Dedifferentiated amniotic fluid mesenchymal stem cell (primary cell): ENCODE measurements at regions not wholly inside any gene's neighbourhood (a gene's known extent, or its start where the extent isn't known, plus 50 kb on each side); places are given as distances from the start of the nearest gene placed in this dataset.

Source experiments
- DNase-seq: peaks from one replicate; pipeline ENCODE4 v3.0.0-alpha.2; 2016; ENCODE audit errors: extremely low spot score

DNA sequence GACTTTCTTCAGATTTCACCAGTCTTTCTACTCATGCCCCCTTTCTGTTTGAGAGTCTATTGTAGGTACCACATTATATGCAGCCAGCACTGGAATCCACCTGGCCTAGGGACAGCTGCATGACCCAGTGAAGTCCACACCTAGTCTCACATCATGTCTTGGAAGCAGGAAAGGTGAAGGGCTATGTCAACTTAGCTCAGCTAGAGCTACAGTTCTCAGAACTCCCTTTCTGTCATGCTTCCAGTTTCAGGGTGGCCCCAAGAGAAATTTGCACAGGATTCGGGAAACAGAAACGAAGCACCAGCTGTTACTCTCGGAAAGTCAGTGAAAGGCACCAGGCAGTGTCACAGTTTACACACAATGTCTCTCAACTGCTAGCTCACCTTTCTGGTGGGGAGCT lies 51.6 kb upstream of the NLRP1 start:
- DNase-seq = no peak

DNA sequence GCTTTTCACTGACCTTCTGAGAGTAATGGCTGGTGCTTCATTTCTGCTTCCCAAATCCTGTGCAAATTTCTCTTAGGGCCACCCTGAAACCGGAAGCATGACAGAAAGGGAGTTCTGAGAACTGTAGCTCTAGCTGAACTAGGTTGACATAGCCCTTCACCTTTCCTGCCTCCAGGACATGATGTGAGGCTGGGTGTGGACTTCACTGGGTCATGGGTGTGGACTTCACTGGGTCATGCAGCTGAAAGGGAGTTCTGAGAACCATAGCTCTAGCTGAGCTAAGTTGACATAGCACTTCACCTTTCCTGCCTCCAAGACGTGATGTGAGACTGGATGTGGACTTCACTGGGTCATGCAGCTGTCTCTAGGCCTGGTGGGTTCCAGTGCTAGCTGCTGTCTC lies 54.3 kb upstream of the NLRP1 start:
- no peak for DNase-seq

DNA sequence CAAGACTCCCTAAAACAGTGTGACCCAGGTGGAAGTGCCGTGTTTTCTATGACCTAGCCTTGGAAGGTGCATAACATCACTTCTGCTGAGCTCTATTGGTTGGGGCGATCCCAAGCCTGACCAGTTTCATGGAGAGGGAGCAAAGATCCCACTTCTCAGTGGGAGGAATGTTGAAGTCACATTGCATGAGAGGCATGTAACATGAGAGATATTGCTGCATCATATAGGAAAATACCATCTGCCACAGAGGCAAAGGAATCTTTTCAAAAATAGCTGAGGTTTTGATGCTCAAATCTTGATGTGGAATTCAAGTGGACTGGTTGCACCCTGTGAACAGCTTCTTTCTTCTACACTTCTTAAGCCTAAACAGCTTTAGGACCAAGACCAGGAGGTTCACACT lies 56.4 kb upstream of the NLRP1 start:
- peak; percentile 67 for DNase-seq

DNA sequence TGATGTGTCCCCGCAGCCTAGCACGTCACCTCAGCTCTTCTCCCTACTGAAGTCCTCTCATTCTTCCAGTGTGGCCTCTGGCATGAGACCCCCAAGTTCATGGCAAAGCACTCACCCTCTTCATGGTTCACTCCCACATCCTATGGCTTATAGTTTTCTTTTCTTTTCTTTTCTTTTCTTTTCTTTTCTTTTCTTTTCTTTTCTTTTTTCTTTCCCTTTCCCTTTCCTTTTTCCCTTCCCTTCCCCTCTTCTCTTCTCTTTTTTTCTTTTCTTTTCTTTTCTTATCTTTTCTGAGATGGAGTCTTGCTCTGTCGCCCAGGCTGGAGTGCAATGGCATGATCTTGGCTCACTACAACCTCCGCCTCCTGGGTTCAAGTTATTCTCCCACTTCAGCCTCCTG lies 58.4 kb upstream of the NLRP1 start:
- no peak for DNase-seq

DNA sequence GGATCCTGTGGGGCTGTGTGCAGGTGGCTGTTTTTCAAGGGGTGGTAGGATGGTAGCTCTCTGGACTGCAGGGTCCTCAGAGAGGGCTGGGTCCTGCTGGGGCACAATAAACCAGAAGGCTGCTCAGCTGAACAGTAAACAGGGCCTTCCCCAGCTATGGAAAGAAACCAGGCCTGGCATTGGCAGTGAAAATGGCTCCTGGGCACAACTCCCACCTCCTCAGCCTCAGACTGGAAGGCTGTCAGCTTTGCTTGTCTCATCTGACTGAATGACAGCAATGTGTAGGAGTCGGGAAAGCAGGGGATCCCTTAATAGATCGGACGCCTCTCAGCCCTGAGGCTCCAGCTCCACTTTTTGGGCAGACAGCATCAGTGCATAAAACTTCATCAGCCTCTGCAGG lies 59.8 kb upstream of the NLRP1 start:
- DNase-seq = no peak

DNA sequence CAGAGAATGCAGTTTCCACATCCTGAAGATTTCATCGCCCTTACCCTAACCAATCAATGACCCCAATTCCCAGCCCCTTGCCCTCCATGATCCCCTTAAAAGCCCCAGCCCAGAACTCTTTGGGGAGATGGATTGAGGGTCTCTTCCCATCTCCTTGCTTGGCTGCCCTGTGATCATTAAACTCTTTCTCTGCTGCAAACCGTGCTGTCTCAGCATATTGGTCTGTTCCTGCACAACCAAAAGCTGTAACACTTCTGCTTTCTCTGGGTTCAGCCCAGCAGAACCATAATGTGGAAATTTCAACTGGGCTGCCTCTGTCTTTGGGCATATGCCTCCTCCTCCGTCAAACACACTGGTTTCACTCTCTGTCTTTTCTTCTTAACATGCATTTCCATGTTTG lies 67.0 kb upstream of the NLRP1 start:
- DNase-seq = no peak

DNA sequence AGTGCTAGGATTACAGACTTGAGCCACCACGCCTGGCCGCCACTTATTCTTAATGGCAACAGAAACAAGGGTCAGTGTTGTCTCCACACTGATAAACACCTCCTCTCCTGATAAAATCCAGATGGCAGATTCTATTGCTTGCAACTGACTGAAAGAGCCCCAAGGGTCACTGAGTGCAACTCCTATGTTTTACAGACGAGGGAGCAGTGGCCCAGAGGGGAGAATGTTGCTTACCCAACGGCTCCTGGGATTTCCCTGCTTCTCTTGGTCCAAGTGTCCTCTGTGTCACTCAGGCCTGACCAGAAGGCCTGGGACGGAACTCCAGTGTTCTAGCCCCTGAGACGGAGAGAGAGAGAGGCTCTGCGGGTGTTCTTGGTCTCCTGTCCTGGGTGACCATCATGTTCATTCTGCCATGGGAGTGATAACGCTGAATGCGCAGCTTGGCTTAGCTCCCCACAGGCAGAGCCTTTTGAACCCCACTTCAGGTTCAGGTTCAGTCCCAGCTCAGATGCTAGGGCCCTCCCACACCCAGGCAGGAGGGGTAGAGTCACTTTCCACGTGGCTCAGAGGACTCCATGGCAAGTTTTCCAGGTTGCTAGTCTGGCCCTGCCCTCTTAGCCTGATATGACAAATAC lies 77.3 kb upstream of the NLRP1 start:
- DNase-seq = no peak

DNA sequence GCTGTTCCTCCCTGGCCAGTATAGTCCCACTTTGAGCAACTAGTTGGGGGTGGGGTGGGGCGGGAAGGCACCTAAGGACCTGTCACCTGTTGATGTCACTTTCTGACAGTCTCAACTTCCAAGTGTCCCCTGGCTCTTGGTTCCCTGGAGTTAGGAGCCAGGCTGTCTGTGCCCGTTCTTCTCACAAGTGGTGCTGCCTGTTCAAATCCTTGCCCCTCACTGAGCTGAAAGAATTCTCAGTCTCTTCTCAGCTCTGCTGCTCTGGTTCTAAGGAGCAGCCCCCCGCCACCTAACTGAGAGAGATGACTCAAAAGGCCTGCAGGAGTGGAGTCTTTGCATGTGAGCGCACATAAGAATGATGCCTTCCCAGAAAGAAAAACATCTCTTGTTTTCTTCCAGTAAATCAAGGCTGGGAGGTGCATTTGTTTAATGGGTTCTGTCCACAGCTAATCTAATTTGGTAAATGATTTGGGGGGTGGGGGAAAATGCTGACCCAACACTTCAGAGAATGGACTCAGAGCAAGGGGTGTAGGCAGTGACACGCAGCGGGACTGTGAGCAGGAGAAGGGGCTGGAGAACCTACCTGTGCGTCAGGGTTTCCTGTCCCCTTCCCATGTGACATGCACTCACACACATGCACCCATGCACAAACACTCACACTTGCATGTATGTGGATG lies 78.2 kb upstream of the NLRP1 start:
- DNase-seq = no peak

DNA sequence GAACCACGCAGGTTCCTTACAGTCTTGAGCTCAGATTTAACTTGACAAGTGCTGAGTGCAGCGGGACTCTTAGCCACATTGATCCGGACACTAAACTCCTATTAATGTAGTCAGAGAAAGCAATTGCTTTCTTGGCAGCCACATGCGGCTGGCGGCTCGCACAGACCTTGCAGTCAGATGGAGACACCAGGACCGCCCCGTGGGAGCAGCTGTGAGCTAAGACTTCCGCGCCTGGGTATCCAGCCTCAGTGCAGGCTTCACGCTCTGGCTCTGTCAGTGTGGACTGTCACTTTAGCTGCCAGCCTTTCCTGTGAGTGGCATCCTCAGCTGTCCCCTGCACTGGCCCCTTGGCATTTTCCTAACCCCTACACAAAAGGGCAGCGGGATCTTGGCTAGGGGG lies 80.9 kb upstream of the NLRP1 start:
- no peak for DNase-seq

DNA sequence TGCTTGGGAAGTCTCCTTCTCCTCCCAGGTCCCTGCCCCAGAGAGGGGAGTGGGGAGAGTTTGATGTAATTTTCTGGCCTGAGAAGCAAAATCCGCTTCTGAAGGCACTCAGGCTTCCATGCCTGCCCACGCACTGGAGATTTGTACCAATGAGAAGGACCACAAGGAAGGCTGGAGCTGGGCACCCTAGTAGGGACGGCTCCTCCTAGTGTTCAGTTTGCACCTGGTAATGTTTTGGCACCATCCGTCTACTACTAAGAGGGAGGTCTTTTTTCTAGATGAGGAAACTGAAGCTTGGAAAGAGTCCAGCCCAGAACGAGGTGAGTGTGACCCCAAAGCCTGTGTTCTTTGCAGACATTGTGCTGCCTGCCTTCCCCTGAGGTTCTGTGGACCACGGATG lies 83.6 kb upstream of the NLRP1 start:
- DNase-seq = no peak

DNA sequence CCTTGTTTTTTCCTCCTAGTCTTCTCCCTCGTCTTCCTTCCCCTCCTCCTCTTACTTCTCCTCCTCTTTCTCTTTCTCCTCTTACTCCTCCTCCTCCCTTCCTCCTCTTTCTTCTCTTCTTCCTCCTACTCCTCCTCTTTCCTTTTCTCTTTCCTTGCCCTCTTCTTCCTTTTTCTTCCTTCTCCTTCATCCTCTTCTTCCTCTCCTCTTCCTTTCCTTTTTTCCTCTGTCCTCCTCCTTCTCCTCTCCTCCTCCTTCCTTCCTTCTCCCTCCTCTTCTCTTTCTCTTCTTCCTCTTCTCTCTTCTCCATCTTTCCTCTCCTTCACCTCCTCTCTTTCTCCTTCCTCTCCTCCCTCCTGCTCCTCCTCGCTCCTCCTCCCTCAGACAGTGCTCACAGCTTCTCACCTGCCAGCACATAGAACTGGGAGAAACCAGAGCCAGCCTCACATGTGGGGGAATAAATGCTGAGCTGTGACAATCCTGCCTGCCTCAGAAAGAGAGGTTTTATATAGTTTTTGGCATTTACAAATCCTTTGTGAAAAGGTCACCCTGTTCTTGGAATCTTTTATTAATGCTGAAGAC lies 84.3 kb upstream of the NLRP1 start:
- DNase-seq = no peak

DNA sequence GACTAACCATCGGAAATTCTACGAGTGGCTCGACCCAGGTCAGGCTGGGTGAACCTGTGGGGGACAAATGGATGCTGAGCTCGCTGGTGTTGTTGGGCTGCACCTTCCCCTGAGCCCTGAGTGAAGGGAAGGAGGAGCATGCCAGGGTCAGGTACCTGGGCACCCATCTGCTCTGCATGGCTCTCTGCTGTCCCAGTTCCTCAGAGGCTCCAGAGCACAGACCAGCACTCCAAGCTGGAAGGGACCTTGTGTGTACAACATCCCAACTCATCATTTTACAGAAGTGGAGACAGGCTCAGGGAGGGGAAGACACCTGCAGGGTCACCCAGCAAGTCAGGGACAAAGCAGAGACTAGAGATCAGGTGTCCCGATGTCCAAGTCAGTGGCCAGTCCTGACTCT lies 84.9 kb upstream of the NLRP1 start:
- DNase-seq = no peak

DNA sequence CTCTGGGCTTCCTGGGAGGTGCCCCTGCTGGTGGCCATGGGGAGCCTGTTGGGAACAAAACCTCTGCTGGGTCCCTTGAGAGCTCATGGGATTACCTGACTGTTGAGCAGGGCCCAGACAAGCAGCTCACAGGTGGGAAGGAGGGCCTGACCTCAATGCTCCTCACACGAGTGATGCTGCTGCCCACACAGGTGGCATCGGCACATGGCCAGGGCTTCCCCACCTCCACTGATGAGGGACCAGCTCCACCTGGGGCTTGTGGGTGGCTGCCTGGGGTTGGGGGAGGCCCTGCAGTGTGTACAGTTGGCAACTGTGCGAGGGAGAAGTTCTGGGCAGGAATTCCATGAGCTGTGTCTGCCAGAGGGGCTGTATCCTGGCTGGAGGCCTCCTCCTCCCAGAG lies 87.8 kb upstream of the NLRP1 start:
- DNase-seq = no peak

DNA sequence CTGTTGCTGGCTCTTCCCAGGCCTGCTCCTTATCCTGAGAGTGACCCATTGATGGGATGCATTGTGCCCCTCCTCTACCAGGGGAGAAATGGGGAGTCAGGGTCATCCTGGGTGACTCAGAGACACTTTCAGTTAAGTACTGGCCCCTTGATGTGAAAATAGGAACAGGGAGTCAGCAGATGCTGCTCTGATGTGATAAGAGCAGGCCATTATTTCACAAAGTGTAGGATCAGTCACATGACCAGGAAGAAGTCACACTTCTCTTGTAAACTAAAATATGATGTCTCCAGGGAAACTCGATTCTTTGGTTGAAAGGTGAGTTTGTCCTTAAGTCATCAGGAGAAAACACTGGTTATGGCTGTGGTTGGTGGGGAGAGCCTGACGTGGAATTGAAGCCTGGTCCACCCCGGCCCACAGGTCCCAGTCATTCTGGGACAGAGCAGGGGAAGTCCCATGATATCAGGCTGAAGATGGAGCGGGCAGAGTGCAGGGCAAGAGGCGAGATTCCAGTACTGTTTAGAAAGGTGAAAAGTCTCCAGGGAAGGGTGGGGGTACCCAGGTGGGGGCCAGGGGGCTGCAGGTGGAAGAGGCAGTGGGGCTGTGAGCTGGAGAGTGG lies 88.6 kb upstream of the NLRP1 start:
- no peak for DNase-seq

DNA sequence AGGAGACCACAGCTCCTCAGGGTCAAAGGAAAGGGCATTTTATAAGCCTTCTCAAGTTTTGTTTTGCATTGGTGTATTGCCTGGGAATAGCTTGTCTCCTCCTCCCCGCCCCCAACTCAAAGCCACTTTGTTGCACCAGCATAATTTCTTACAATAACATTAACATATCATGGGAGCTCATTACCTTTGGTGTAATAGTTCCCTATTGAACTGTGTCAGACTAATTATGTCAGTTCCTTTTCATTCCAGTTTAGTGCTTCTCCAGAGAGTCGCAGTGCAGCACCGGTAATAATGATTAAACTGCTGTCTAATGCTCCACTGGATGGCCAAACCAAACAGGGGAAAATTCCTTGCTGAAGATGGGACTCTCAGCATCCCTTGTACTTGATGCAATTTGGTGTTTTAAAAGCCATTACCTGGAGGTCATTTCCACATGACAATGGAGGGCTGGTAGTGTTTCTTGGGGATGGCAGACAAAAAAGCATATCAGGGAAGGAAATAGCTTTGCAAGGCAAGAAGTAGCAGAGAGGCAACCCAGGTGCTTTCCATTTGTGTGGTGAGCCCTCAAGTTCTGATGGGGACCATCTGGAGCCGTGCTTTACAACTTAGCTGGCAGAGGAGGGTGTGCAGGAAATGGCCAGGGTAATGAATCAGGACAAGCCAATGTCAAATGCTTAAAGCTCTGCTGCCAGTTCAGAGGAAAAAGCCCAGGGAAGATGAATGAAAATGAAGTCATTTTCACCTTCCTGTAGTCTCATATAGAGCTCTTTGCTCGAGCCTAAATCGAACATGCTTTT lies 91.5 kb upstream of the NLRP1 start:
- DNase-seq = no peak

DNA sequence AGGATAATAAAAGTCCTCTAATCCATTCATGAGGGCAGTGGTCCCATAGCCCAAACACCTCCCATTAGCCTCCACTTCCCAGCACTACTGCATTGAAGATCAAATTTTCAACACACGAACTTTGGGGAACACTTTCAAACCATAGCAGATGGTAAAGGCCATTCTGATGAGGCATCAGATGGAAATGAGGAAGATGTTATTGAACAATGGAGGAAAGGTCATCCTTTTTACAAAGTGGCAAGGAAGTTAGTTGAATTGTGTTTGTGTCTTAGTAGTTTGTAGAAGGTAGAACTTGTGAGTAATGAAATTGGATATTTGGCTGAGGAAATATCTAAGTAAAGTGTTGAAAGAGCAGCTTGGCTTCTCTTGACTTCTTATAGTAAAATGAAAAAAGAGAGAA lies 93.3 kb upstream of the NLRP1 start:
- no peak for DNase-seq

DNA sequence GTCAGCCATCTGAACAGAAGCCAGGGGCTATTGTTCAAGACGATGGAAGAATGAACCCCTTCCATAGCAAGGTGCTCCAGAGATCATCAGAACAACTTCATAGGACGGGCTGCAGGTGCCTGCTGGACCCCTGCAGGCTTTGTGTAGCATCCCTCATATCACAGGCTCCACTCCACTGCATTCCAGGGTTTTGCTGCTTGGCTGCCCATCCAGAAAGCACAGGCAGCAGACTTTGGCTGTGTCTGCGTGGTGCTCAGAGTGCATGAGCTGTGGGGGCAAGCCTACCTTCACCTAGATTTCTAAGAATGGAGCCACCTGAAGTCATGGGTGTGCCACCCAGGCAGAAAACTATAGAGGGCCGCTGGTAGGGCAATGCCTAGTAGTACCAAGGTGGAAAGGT lies 93.9 kb upstream of the NLRP1 start:
- no peak for DNase-seq

DNA sequence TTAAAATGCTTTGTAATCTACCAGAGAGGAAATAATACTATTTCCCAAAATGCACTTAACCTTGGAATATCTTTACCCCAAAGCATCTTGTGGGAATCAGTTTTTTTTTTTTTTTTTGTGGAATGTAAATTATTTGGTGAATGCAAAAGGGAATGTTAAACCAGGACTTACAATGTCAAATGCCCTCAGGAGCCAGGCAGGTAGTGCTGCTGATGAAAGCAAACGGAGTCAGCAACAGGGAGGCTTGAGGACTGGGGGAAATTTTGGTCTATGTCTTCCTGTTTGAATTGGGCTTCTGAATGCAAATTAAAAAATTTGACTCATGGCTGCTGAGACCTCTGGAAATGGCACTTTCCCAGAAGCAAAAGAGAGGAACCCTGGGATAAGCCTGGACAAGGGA lies 96.5 kb upstream of the NLRP1 start:
- no peak for DNase-seq

DNA sequence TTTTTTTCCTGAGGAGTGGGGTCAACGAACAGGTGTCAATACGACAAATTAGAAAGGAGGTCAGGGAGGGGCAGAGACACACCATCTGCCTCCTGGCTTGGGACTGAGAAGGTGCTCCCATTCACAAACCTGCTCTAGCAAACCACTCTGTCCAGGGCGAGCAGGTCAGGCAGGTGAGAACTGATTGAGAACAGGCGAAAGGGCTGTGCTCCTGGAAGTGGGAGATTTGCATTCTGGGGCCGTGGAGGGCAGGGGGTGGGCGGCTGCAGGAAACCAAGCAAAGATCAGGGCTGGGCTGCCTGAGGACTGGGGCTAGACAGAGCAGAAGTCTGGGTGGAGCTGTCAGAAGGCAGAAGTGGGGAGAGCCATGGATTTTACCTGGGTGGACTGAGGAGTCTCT lies 98.9 kb upstream of the NLRP1 start:
- no peak for DNase-seq

DNA sequence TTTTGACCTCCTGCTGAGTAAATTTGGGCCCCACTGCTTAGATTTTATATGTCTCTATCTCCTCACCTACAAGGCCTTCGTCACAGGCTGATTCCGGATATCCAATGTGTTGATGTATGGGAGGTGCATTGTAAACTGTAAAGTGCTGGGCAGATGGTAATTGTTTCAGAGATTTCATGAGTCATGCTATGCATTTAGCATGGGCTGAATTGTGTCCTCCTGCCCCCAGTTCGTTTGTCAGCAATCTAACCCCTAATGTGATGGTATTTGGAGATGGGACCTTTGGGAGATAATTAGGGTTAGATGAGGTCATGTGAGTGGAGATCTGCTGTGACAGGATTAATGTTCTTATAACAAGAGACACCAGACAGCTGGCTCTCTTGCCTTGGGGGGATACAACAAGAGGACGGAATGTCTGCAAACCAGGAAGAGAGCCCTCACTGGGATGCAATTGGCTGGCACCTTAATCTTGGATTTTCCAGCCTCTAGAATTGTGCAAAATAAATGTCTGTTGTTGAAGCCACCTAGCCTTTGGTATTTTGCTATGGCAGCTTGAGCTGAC lies 101.8 kb upstream of the NLRP1 start:
- DNase-seq = no peak

DNA sequence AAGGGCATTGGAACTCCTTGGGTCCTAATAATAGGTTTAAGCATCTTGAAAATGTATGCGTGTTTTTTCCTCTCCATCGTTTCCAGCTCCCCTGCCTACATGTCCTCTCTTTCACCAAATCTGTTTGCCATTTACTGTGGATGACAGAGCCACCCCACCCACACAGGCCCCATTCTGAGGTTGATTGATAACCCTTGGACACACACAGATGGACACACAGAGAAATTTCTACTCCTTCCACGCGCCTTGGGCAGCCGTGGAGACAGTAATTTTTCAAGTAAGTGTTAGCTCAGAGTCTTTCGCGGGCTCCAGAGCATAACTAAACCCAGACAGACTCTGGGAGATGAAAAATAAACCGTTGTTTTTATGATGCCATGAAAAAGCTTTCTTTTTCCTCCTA lies 103.3 kb upstream of the NLRP1 start:
- no peak for DNase-seq

DNA sequence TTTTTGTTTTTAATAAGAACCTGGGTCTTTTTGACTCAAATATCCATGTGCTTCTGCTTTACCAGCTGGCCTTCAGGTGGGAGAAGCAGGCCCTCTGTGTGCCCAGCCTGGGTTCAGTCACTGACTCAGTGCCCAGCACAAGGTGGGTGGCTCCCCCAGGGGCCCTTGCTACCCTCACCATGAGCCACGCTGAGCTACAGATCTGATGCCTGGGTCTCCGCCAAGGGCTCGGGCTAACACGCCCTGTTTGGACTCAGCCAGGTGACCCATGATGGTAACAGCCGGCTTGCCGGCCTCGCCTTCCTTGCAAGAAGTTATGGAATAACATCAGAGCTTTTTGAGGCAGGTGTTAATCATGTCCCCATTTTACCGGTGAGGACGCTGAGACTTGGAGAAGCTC lies 109.5 kb upstream of the NLRP1 start:
- DNase-seq = no peak
